Endothelial cell of umbilical vein (primary cell): ENCODE measurements at regions not wholly inside any gene's neighbourhood (a gene's known extent, or its start where the extent isn't known, plus 50 kb on each side); places are given as distances from the start of the nearest gene placed in this dataset.

Experiments used
- BruUV-seq: library from RNA; stranded (reverse); fragments of 400-500 nt; replicated peaks from 2 replicates; lab custom pipeline; 2021; lab: Mats Ljungman, UMichigan
- CTCF ChIA-PET: fragments of 300-600, 350-600 bp; sonication (Branson Sonifier 250); formaldehyde crosslinking; loops from one replicate; lab custom pipeline; 2021; ENCODE audit warnings: antibody characterized with exemption, inconsistent platforms; lab: Charles Lee
- POLR2A ChIA-PET: fragments of 300-600, 350-600 bp; sonication (Branson Sonifier 250); formaldehyde crosslinking; loops from one replicate; lab custom pipeline; 2021; ENCODE audit warnings: antibody characterized with exemption, inconsistent platforms; lab: Charles Lee
- DNase-seq: peaks from one replicate; pipeline ENCODE4 v3.0.0-alpha.2; 2011; ENCODE audit warnings: low read depth, low spot score
- FAIRE-seq: peaks from 2 replicates; lab custom pipeline; 2011; peaks lifted over from hg19 to GRCh38; lab: Jason Lieb, UNC
- H2AFZ ChIP-seq: 2 replicates; pipeline ENCODE4 v1.6.0; 2012; ENCODE audit warnings: low read depth, low read length, control low read depth, inconsistent platforms
- H3K27ac ChIP-seq: 2 replicates; pipeline ENCODE4 v1.5.1; 2011; ENCODE audit warnings: low read depth, mild to moderate bottlenecking, control low read depth, low read length, moderate library complexity; ENCODE audit not compliant: insufficient read depth
- H3K27me3 ChIP-seq, 2 experiments: 2 replicates each; pipeline versions ENCODE4 v1.6.0 to v1.6.1; 2011; ENCODE audit warnings: low read length in 2 of 2, mixed read lengths in 1 of 2; ENCODE audit not compliant: control insufficient read depth in 2 of 2, insufficient read depth in 2 of 2
- H3K36me3 ChIP-seq, 2 experiments: 2 replicates in 1 of 2; 3 replicates in 1 of 2; pipeline ENCODE4 v1.5.1; 2011; ENCODE audit warnings: low read length in 2 of 2, mild to moderate bottlenecking in 1 of 2, moderate library complexity in 1 of 2; ENCODE audit not compliant: control insufficient read depth in 2 of 2, insufficient read depth in 2 of 2; ENCODE audit errors: extremely low read depth in 1 of 2
- H3K4me1 ChIP-seq: 3 replicates; pipeline ENCODE4 v1.5.1; 2011; ENCODE audit warnings: mild to moderate bottlenecking, low read length; ENCODE audit not compliant: control insufficient read depth, insufficient read depth; ENCODE audit errors: extremely low read depth
- H3K4me2 ChIP-seq: 2 replicates; pipeline ENCODE4 v1.6.1; 2011; ENCODE audit warnings: low read length, control low read depth, mixed read lengths; ENCODE audit not compliant: insufficient read depth
- H3K4me3 ChIP-seq, 3 experiments: fragments of 200-600 bp in 1 of 3; sonication (generic), shearing (Covaris generic) in 1 of 3; replicated peaks in 1 of 3; 2 replicates each; pipeline ENCODE4 v1.5.1; 2011 to 2016; ENCODE audit warnings: control low read depth in 3 of 3, low read length in 3 of 3, mild to moderate bottlenecking in 2 of 3, inconsistent platforms in 1 of 3, low read depth in 1 of 3, moderate library complexity in 1 of 3; ENCODE audit not compliant: insufficient read depth in 1 of 3
- H3K79me2 ChIP-seq: 2 replicates; pipeline ENCODE4 v1.6.0; 2012; ENCODE audit warnings: low read length, inconsistent platforms; ENCODE audit not compliant: control insufficient read depth, insufficient read depth
- H3K9ac ChIP-seq: replicated peaks from 2 replicates; pipeline ENCODE3; 2011; ENCODE audit warnings: low read length, control low read depth; ENCODE audit not compliant: insufficient read depth; ENCODE audit errors: extremely low read depth
- H3K9me1 ChIP-seq: replicated peaks from 3 replicates; pipeline ENCODE4 v1.6.0; 2011; ENCODE audit warnings: mild to moderate bottlenecking, low read length; ENCODE audit not compliant: control insufficient read depth, insufficient read depth; ENCODE audit errors: extremely low read depth
- H3K9me3 ChIP-seq: replicated peaks from 2 replicates; pipeline ENCODE4 v1.5.1; 2012; ENCODE audit warnings: low read length, inconsistent platforms; ENCODE audit not compliant: control insufficient read depth, insufficient read depth
- H4K20me1 ChIP-seq: replicated peaks from 2 replicates; pipeline ENCODE3; 2011; ENCODE audit warnings: mild to moderate bottlenecking, low read length; ENCODE audit not compliant: control insufficient read depth, insufficient read depth; ENCODE audit errors: extremely low read depth
- FOS ChIP-seq: IDR thresholded peaks from 2 replicates; pipeline ENCODE4 v1.6.1; 2011; ENCODE audit warnings: mild to moderate bottlenecking, low read length, moderate library complexity, borderline replicate concordance; ENCODE audit not compliant: insufficient read depth
- JUN ChIP-seq: IDR thresholded peaks from 2 replicates; pipeline ENCODE4 v1.6.1; 2011; ENCODE audit warnings: borderline replicate concordance, low read depth; ENCODE audit not compliant: insufficient read length, insufficient read depth
- MYC ChIP-seq: IDR thresholded peaks from one replicate; pipeline ENCODE4 v1.6.1; 2011; ENCODE audit warnings: mild to moderate bottlenecking, low read depth, low read length
- dilution Hi-C: fragments of 300-500 bp; cut with MboI; formaldehyde crosslinking; loops from one replicate; pipeline ENCODE4 v1.15.0; 2019; ENCODE audit warnings: low sequenced_read_pairs; ENCODE audit not compliant: extremely low pct_ligation_motif_present
- intact Hi-C: fragments of 100-400 bp; cut with micrococcal nuclease; formaldehyde crosslinking; loops from one replicate; pipeline ENCODE4 v1.10.0; 2022
- TF ChIP-seq, protein P1 (sequence below): IDR thresholded peaks from 2 replicates; pipeline ENCODE4 v1.6.1; 2011; ENCODE audit not compliant: insufficient read depth, insufficient read length

DNA sequence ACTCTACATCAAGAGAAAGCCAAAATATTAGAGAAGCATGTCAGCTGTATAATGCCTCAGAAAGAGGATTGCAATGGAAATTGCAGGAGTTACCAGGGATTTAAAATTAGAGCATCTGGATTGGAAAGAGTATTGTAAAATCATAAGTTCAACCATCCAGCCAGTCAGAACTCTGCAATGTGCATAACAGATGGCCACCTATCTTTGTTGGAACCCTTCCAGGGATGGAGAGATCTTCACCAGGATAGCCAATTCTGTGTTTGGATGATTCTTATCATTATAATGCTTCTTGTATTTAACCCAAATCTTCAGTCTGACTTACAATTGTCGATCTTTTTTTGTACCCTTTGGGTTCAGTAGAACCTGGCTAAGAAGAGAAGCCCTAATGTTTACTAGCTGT, 164.4 kb downstream of the TLR4 start:
- no peaks in the 10 kb centered on the region for H3K36me3 ChIP-seq
- ChIA-PET CTCF (no interaction called here), POLR2A (no interaction called here)
- H2AFZ ChIP-seq, result no peak overlapping the region
- H3K9ac ChIP-seq, result no peak overlapping the region
- H3K4me1 ChIP-seq, result no peaks in the 10 kb centered on the region
- FAIRE-seq (no peak), DNase-seq (no peak)
- dilution Hi-C loops, result no loop called here
- no TSS peak for BruUV-seq
- H4K20me1 ChIP-seq, result no peaks in the 10 kb centered on the region
- H3K27me3 ChIP-seq, result no peaks in the 10 kb centered on the region
- H3K4me2 ChIP-seq, result no peak overlapping the region
- intact Hi-C loops, result no loop called here
- H3K9me3 ChIP-seq, result no peaks in the 10 kb centered on the region
- H3K4me3 ChIP-seq, result no peak overlapping the region
- no peaks in the 10 kb centered on the region for H3K9me1 ChIP-seq
- H3K27ac ChIP-seq, result no peak overlapping the region
- TF ChIP-seq JUN (no peak), MYC (no peak)
- TF ChIP-seq, protein P1, sequence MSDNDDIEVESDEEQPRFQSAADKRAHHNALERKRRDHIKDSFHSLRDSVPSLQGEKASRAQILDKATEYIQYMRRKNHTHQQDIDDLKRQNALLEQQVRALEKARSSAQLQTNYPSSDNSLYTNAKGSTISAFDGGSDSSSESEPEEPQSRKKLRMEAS, result no peak
- no peaks in the 10 kb centered on the region for H3K79me2 ChIP-seq

DNA sequence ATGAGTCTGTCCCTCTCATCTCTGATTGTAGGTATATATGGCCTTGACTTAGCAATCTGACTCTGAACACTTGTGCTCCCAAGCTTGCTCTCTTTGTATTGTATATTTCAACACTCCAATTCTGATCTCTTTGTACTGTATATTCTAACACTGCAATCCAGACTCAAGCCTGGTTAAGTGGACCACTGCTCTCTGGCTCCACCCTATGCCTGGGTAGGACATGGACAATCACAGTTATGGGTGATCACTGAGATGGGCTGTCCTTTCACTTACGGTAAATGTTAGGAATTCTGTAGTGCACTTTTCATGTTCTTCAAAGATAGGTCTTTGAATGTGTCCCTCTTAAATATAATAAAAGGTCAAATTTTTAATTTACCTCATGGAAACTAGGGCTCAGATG, 165.1 kb downstream of the TLR4 start:
- Histone ChIP-seq H3K4me1 (no peaks in the 10 kb centered on the region), H4K20me1 (no peaks in the 10 kb centered on the region), H3K27me3 (no peaks in the 10 kb centered on the region), H3K9ac (no peak overlapping the region), H3K27ac (no peak overlapping the region), H3K4me2 (no peak overlapping the region), H2AFZ (no peak overlapping the region), H3K4me3 (no peak overlapping the region), H3K9me3 (no peaks in the 10 kb centered on the region), H3K9me1 (no peaks in the 10 kb centered on the region), H3K79me2 (no peaks in the 10 kb centered on the region), H3K36me3 (no peaks in the 10 kb centered on the region)
- DNase-seq, result no peak
- BruUV-seq, result no TSS peak
- dilution Hi-C loops, result no loop called here
- FAIRE-seq, result no peak
- POLR2A ChIA-PET, result no interaction called here
- no peak for TF ChIP-seq MYC
- no peak for TF ChIP-seq JUN
- no peak for TF ChIP-seq FOS
- TF ChIP-seq, protein P1, result no peak
- intact Hi-C loops, result no loop called here
- CTCF ChIA-PET, result no interaction called here
